ENCODE measurements at regions not wholly inside any gene's neighbourhood (a gene's known extent, or its start where the extent isn't known, plus 50 kb on each side); places are given as distances from the start of the nearest gene placed in this dataset.

DNA sequence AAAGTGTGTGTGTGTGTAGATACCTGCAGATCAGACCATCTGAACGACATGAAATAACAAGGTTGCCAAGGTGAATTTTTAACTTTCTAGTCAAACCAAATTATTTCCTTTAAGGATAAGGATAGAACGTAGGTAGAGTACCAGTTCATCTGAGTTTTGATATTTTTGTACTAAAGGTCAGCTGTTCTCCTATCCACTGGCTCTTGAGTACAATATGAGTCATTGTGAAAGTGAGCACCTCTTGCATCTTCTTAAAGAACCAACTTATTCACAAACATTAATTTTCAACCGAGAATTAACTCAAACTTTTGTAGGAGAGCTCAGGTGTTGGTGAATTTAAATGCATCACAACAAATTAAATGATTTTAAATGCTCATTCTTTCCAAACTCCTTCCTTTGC, 71.5 kb downstream of the IFI44 start:
- Histone ChIP-seq H3K79me2 (ENCODE audit: low read depth) (no peaks in the 10 kb centered on the region), H3K4me1 (replicated peaks; ENCODE audit: insufficient read depth) (no peaks in the 10 kb centered on the region), H3K36me3 (ENCODE audit: low read depth) (no peaks in the 10 kb centered on the region), H3K4me3 (no peak overlapping the region), H2AFZ (no peak overlapping the region), H3K9me2 (ENCODE audit: insufficient read depth) (no peaks in the 10 kb centered on the region), H4K20me1 (ENCODE audit: insufficient read depth) (no peaks in the 10 kb centered on the region), H3K9me3 (ENCODE audit: insufficient read depth, low read depth) (no peaks in the 10 kb centered on the region), H3K27me3 (ENCODE audit: insufficient read depth, low read depth) (no peaks in the 10 kb centered on the region), H3K4me2 (no peak overlapping the region), H3K27ac (no peak overlapping the region), H3F3A (ENCODE audit: insufficient read depth, low read depth) (no peaks in the 10 kb centered on the region)
- DNase-seq: no peak
- ChIA-PET POLR2A (ENCODE audit: unreplicated experiment) (no interaction called here), CTCF (no interaction called here)
- intact Hi-C loops (cut with micrococcal nuclease; ENCODE audit: unreplicated experiment): no loop called here
- no TSS peak for BruUV-seq (replicated peaks)
- no peak for TF ChIP-seq EZH2 (IDR thresholded peaks at IDR 0.05; ENCODE audit: low read depth)
- TF ChIP-seq, protein P1, sequence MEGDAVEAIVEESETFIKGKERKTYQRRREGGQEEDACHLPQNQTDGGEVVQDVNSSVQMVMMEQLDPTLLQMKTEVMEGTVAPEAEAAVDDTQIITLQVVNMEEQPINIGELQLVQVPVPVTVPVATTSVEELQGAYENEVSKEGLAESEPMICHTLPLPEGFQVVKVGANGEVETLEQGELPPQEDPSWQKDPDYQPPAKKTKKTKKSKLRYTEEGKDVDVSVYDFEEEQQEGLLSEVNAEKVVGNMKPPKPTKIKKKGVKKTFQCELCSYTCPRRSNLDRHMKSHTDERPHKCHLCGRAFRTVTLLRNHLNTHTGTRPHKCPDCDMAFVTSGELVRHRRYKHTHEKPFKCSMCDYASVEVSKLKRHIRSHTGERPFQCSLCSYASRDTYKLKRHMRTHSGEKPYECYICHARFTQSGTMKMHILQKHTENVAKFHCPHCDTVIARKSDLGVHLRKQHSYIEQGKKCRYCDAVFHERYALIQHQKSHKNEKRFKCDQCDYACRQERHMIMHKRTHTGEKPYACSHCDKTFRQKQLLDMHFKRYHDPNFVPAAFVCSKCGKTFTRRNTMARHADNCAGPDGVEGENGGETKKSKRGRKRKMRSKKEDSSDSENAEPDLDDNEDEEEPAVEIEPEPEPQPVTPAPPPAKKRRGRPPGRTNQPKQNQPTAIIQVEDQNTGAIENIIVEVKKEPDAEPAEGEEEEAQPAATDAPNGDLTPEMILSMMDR (conservative IDR thresholded peaks at IDR 0.05): no peak

DNA sequence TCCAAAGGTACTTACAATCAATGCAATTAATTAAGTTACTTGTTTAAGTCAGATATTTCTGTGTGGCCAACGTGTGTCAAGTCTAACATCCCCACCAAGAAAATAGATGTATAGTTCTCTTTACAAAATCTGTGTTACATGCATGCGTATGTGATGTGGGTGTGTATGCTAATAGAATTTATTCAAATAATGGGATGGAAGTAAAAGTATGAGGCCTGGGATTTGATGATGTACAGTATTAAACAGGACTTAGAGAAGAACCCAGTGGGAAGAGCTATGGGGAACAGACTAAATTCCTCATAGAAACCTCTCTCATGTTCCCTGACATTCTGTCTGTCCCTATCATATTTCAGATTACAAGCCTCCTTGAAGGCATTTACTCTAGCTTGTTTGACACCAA, 72.5 kb downstream of the IFI44 start:
- CTCF ChIA-PET: no interaction called here
- no peak overlapping the region for H3K27ac ChIP-seq

DNA sequence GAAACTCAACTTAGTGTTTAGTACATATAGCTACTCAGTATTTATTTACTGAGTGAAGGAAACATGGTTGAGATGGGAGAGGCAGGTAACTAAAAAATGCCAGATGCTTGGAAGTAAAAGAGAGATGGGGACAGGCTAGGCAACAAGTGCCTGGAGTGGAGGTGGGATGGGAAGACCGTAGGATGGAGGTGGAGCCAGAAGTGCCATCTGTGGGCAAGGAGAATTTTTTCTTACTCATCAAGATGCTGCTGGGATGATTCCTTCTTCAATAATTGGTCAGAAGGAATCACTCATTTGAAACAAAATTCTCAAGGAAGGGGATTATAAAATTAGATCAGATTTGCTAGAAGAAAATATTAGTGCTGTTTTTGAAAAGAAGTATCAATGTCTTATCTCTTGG, 72.9 kb downstream of the IFI44 start:
- Histone ChIP-seq H3F3A (ENCODE audit: insufficient read depth, low read depth) (no peaks in the 10 kb centered on the region), H3K27me3 (ENCODE audit: insufficient read depth, low read depth) (no peaks in the 10 kb centered on the region), H4K20me1 (ENCODE audit: insufficient read depth) (no peaks in the 10 kb centered on the region), H3K4me3 (no peak overlapping the region), H3K9me3 (ENCODE audit: insufficient read depth, low read depth) (no peaks in the 10 kb centered on the region), H3K36me3 (ENCODE audit: low read depth) (no peaks in the 10 kb centered on the region), H3K79me2 (ENCODE audit: low read depth) (no peaks in the 10 kb centered on the region), H3K4me1 (replicated peaks; ENCODE audit: insufficient read depth) (no peaks in the 10 kb centered on the region), H2AFZ (no peak overlapping the region), H3K4me2 (no peak overlapping the region), H3K9me2 (ENCODE audit: insufficient read depth) (no peaks in the 10 kb centered on the region), H3K27ac (no peak overlapping the region)
- ChIA-PET POLR2A (ENCODE audit: unreplicated experiment) (no interaction called here), CTCF (no interaction called here)
- intact Hi-C loops (cut with micrococcal nuclease; ENCODE audit: unreplicated experiment): no loop called here
- no TSS peak for BruUV-seq (replicated peaks)
- DNase-seq: no peak
- TF ChIP-seq, protein P1 (conservative IDR thresholded peaks at IDR 0.05): no peak
- TF ChIP-seq EZH2 (IDR thresholded peaks at IDR 0.05; ENCODE audit: low read depth): no peak

More for the DNA sequence above, 72.5 kb downstream of the IFI44 start:
- no peak for DNase-seq
- Histone ChIP-seq H2AFZ (no peak overlapping the region), H3K27me3 (ENCODE audit: insufficient read depth, low read depth) (no peaks in the 10 kb centered on the region), H3K36me3 (ENCODE audit: low read depth) (no peaks in the 10 kb centered on the region), H3F3A (ENCODE audit: insufficient read depth, low read depth) (no peaks in the 10 kb centered on the region), H3K4me1 (replicated peaks; ENCODE audit: insufficient read depth) (no peaks in the 10 kb centered on the region), H3K4me2 (no peak overlapping the region), H3K4me3 (no peak overlapping the region), H3K9me2 (ENCODE audit: insufficient read depth) (no peaks in the 10 kb centered on the region), H3K79me2 (ENCODE audit: low read depth) (no peaks in the 10 kb centered on the region), H3K9me3 (ENCODE audit: insufficient read depth, low read depth) (no peaks in the 10 kb centered on the region), H4K20me1 (ENCODE audit: insufficient read depth) (no peaks in the 10 kb centered on the region)
- no peak for TF ChIP-seq EZH2 (IDR thresholded peaks at IDR 0.05; ENCODE audit: low read depth)
- TF ChIP-seq, protein P1 (conservative IDR thresholded peaks at IDR 0.05): no peak
- no TSS peak for BruUV-seq (replicated peaks)
- POLR2A ChIA-PET (ENCODE audit: unreplicated experiment): no interaction called here
- intact Hi-C loops (cut with micrococcal nuclease; ENCODE audit: unreplicated experiment): no loop called here
